GM19455 (cell line): ENCODE measurements at regions not wholly inside any gene's neighbourhood (a gene's known extent, or its start where the extent isn't known, plus 50 kb on each side); places are given as distances from the start of the nearest gene placed in this dataset.
"Not testable (repeated sequence)": the region's sequence is repeated elsewhere in the genome, so short reads cannot be mapped to it uniquely, and the experiment has no call there.

ENCODE experiments used
- ATAC-seq: cut with Tn5 transposase; IDR thresholded peaks from one replicate; pipeline ENCODE4 v1.9.1; 2021; ENCODE audit not compliant: unreplicated experiment

DNA sequence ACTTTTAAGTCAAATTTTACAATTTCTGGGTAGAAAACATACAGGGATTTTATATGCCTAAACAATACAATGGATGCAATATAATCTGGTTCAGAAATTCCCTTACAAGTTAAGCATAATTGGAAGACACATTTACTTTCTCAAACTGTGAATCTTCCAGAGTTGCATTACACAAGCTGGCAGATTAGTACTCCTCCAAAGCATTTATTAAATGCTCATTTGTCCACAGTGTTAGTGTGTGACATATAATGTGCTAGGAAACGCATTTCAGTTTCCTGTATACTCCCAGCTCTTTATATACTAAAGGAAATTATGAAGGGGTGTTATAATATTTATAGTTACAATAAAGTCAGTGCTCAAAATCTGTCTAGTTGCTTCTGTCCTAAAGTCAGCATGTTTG, 239.0 kb upstream of the FIGN start:
- no peak for ATAC-seq

- no peak for ATAC-seq
Measured at GRCh38 chr2:163970058-163970813, 234.4 kb upstream of the FIGN start.

- not testable (repeated sequence) for ATAC-seq
Measured at GRCh38 chr2:163964278-163964677, 228.5 kb upstream of the FIGN start.

GRCh38 chr2:163953390-163953907, 217.6 kb upstream of the FIGN start:
- ATAC-seq = no peak

- no peak for ATAC-seq
Measured at GRCh38 chr2:163951312-163951711, 215.5 kb upstream of the FIGN start.

DNA sequence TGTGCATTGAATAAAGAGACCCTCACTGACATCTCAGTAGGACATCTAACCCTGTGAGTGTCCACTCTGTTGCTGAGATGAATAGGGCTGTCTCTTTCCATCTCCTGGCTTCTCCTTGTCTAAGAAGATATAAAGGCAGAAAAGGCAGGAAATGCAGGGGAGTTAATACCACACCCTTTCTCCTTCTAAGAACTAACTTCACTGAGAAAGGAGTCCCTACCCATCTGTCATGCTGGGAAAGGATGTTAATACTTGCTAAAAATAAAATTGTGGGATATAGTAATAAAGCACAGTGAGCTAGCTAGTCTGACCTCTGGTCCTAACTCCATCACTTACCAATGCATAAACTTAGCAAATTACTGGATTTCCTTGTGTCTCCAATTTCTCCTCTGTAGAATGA, 213.9 kb upstream of the FIGN start:
- no peak for ATAC-seq

DNA sequence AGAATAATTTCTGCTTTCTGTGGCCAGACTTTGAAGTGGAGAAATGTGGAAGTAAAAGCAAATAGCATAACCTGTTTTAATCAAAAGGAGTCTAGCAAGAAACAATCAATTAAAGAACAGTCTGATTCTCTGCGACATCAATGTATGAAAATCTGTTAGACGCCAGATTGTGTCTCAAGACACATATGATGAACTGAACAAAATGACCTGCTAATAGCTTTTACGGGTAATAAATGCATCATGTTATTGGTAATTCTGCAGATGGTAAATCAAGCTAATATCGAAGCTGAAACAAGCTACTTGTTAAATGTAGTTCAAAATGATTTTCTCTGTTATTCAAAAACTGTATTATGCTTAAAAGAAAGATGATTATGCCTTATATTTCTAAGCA, 208.5 kb upstream of the FIGN start:
- ATAC-seq = no peak

GRCh38 chr2:163943403-163944346, 207.9 kb upstream of the FIGN start:
- ATAC-seq = no peak

- no peak for ATAC-seq
Measured at GRCh38 chr2:163934131-163934530, 198.3 kb upstream of the FIGN start.

- ATAC-seq = no peak
Measured at GRCh38 chr2:163919717-163920116, 183.9 kb upstream of the FIGN start.

DNA sequence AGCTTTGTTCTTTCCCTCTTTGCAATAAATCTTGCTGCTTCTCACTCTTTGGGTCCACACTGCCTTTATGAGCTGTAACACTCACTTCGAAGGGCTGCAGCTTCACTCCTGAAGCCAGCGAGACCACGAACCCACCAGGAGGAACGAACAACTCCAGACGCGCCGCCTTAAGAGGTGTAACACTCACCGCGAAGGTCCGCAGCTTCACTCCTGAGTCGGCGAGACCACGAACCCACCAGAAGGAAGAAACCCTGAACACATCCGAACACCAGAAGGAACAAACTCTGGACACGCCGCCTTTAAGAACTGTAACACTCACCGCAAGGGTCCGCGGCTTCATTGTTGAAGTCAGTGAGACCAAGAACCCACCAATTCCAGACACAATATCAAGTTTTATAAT, 178.7 kb upstream of the FIGN start:
- not testable (repeated sequence) for ATAC-seq

DNA sequence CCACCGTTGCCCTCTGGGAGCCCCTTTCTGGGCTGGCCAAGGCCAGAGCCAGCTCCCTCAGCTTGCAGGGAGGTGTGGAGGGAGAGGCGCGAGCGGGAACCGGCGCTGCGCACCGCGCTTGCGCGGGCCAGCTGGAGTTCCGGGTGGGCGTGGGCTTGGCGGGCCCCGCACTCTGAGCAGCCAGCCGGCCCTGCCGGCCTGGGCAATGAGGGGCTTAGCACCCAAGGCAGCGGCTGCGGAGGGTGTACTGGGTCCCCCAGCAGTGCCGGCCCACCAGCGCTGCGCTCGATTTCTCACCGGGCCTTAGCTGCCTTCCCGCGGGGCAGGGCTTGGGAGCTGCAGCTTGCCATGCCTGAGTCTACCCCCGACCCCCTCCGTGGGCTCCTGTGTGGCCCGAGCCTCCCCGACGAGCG, 177.7 kb upstream of the FIGN start:
- ATAC-seq = not testable (repeated sequence)

- no peak for ATAC-seq
Measured at GRCh38 chr2:163909411-163910080, 173.7 kb upstream of the FIGN start.

GRCh38 chr2:163906410-163906809, 170.6 kb upstream of the FIGN start:
- ATAC-seq = no peak

DNA sequence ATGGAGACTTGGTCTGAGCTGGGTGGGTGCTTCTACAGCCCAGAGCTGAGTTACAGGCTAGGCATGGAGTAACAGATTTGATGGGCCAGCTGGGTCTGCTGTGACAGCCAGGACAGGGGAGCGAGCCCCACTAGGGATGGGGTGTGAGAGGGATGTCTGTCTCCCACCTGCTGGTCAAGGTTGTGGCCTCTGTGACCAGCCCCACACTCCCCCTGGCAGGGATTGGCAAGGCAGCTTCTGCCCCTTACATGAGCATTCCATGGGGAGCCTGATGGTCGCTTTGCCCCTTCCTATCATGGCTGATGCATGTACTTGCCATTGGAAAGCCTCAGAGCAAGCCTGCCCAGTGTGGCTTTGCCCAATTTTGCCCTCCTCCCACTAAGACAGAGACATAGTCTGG, 162.0 kb upstream of the FIGN start:
- no peak for ATAC-seq

DNA sequence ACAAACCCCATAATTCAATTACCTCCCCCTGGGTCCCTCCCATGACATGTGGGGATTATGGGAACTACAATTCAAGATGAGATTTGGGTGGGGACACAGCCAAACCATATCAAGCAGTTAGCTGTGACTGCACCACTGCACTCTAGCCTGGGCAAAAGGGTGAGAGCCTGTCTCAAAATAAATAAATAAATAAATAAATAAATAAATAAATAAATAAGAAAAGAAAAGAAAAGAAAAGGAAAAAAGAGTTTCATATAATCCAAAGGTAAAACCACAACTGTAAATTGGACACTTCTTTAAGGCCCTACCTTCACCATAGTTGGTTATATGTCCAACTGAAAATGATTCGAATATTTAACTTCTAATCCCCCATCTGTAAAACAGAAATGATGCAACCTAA, 157.6 kb upstream of the FIGN start:
- ATAC-seq = not testable (repeated sequence)

- ATAC-seq = no peak
Measured at GRCh38 chr2:163888591-163888990, 152.8 kb upstream of the FIGN start.

GRCh38 chr2:163887182-163887581, 151.4 kb upstream of the FIGN start:
- ATAC-seq = no peak

- ATAC-seq = no peak
Measured at GRCh38 chr2:163884416-163884815, 148.6 kb upstream of the FIGN start.

GRCh38 chr2:163878718-163879117, 142.9 kb upstream of the FIGN start:
- no peak for ATAC-seq

DNA sequence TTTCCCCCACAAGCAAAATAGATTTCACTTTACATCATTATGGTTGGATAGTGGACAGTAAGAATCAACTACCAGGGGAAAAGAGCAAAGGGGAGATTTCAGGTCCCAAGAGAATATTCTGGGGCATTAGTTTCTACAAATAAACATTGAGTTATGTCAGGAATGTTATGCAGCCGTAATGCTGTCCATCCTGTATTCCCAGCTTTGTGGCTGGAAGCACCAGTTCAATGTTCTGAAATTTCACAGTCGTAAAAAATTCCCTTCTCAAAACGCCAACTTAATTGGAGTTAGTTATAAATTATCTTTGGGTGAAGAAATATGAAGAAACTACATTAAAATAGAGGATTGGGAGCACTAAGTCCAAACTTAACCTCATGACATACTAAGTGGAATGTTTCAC, 141.5 kb upstream of the FIGN start:
- no peak for ATAC-seq
